Activated CD4-positive, alpha-beta T cell treated with anti-CD3 and anti-CD28 coated beads, Interleukin-2, amount 50 U/mL, for 16 hours (primary cell): ENCODE measurements at regions not wholly inside any gene's neighbourhood (a gene's known extent, or its start where the extent isn't known, plus 50 kb on each side); places are given as distances from the start of the nearest gene placed in this dataset.

Experiments
- DNase-seq: peaks from one replicate; pipeline ENCODE4 v3.0.0-alpha.2; 2020

DNA sequence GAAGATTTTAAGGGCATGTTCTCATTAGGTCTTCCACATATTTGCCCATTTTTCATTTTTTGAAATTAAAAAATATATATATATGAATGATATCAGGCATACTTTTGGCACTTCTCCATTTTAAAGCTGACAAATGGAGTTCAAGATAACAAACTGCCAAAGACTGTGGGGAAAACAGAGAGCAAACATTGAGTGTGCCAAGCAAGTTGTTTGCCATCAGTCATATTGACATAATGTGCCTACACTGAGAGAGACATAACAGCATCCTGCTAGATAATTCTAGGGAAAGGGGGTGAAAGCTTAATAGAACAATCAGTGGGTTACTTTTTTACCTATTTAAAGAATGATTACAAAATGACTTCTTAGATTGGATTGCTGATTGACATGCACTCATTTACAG is 529.4 kb upstream of the CXADR start:
- no peak for DNase-seq

- DNase-seq: no peak
These were observed 520.4 kb upstream of the CXADR start for GRCh38 chr21:16992448-16992847.

DNA sequence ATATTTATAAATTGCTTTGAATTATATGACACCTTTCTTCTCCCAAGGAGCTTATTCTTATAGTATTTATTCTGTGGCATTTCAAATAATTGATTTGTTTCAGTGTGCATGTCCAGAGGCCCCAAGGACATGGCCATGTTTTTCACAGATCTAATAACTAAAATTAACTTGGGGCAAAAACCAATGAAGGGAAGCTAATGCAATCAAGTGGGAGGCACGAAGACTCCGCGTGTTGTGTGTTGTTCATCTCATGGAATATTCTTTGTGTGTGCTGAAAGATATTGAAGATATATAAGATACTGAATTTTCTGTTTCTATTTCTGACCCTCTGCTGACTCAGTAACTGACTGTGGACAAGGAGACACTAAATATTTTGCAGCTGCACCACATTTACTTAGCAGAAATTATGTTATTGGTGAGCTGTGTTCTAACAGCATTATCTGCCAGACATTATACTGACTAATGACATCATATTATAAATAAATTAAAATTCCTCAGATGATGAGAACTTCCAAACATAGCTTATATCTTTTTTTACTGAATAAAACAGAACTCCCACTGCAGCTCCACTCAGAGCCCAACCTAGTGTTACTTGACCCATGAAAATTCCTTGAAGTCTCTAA is 519.3 kb upstream of the CXADR start:
- no peak for DNase-seq

DNA sequence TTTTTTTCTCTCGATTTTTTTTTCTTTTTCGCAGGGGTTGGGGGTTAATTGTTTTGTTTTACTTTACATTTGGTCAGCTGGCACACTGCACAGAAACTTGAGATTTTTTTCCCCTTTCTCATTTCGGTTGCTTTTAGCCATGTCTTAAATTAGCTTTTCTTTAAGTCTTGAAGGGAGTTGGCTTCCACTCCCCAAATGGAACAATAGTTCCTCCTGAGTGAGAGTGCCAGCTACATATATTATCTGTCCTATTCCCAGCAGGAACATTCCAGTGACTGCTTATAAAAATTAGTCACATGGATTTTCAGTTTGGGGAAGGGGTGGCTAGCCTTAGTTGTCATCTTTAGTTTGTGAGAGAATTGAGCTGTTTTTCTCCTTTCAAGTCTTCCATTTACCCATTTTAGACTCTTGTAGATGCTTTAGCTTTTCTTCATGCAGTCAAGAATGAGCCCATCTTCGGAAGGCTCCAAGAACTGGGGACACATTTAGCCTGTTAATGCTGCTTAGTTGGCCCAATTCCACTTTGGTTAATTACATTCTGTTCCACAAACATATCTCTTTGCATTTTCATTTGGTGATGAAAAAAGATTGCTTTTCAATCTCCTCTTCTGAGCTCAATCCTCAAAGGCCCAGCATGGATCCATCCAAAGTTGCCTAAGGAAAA is 510.1 kb upstream of the CXADR start:
- no peak for DNase-seq

GRCh38 chr21:17003258-17003615 is 509.6 kb upstream of the CXADR start:
- no peak for DNase-seq

- DNase-seq: no peak
These were observed 509.0 kb upstream of the CXADR start for GRCh38 chr21:17003763-17004373.

GRCh38 chr21:17032141-17032655 is 480.6 kb upstream of the CXADR start:
- no peak for DNase-seq

- no peak for DNase-seq
These were observed 468.1 kb upstream of the CXADR start for GRCh38 chr21:17044696-17045095.

DNA sequence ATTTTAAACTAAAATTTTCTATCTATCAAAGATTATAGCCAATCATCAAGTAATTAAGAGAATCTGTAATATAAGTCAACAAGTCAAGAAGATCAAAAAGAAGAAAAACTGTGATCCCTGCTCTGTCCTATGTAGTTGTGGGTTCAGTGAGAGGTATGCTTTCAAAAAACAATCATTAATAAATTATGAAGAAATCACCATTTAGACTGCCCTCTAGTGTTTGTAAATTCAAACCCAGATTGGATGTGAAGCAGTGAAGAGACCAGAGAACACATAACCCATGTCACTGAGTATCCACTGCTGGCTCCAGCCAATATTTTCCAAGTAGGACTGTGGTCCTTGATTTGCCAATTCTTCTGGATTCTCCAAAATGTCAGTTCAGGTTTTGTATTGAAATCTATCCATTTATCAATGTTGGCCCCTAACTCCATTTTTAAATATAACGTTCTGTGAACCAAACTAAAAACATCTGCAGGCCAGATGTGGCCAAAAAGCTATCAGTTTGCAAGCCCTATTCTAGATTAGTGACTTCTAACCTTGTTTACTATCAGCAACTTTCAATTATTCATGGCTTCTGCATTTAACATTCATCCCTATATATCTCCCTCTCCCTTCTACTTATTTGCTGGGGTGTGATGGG is 467.5 kb upstream of the CXADR start:
- no peak for DNase-seq

DNA sequence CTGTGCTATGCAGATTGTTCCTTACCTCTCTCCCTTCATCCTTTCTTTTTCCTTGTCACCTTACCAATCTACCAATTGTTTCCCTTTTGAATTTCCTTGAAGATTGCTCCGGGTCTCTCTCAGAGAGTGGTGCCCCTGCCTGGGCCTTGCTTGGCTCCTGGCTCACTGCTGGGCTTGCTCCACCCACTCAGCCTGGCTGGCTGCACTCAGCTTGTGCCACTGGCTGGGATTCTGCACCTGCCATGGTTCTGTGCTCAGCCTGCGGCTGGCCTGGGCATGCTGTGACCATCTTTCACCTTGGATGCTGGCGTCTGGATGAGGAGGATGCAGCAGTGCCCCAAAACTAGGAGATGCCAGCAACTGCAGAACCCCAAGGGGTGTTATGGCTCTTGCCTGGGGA is 463.9 kb upstream of the CXADR start:
- DNase-seq: no peak

- no peak for DNase-seq
These were observed 462.7 kb upstream of the CXADR start for GRCh38 chr21:17050156-17050555.

GRCh38 chr21:17050646-17051045 is 462.2 kb upstream of the CXADR start:
- DNase-seq: no peak

DNA sequence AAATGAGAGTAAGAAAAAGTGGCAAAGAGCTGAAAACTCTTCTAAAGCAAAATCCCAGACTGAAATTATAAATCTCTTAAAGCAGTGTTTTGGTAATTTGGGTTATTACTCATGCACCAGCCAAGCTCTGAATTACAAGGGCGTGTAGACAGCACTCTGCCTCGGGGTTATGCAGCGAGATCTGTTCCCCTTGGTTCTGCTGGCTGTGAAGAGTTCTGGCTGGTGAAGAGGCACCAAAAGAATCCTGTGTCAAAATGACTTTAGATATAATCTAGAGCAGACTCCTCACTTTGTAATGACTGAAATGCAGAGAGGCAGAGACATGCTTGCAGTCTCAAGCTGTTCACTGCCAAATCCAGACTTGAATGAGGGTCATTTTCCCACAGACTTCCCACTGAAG is 461.8 kb upstream of the CXADR start:
- DNase-seq: no peak

DNA sequence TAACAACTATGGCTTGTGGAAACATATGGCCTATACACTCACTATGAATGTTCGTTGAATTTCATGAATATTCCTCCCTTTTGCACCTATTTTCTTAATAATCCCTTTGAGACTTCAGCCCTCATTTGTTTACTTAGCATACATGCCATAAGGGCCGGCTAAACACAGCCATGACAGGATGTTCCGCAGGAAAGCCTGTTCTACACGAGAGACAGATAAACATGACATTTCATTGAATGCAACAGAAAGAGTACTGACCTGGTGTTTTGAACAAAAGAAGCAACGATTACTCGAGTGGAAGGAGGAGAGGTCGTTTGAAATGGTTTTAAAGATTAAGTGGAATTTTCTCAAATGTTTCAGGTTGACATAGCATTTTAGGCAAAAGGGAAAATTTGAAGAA is 459.5 kb upstream of the CXADR start:
- DNase-seq: no peak

DNA sequence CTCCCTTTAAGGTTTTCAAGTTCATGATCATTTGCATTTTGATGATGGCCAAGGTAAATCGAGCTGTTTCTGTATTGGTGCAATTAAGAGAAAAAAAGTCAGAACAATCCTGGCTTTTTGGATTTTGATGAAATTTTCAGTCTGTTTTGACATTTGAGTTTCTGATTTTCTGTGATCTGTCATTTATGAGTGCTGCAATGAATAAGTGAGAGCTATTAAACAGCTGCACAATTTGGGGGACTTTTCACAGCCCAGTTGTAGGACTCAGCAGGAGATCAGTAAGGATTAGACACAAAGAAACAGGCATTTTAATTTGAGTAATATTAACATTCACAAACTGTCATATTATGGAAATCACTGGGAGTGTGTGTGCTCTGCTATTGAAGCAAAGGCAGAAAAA is 452.9 kb upstream of the CXADR start:
- DNase-seq: no peak

- no peak for DNase-seq
These were observed 446.8 kb upstream of the CXADR start for GRCh38 chr21:17066006-17066405.

DNA sequence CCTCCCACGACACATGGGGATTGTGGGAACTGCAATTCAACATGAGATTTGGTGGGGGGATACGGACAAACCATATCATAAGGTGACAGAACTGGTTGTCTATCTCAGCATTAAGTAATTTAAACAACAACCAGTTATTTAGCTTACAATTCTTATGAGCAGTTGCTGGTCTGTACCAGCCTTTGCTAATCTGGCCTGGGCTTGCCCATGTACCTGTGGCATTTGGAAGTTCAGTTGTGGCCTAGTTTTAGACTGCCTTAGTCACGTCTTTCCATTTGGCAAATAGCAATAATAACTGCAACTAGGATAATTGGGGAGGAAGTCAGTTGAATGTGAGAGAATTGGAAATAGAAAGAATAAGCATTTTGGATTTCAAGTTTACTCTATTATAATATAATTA is 441.8 kb upstream of the CXADR start:
- DNase-seq: no peak

- no peak for DNase-seq
These were observed 431.6 kb upstream of the CXADR start for GRCh38 chr21:17081193-17081592.

DNA sequence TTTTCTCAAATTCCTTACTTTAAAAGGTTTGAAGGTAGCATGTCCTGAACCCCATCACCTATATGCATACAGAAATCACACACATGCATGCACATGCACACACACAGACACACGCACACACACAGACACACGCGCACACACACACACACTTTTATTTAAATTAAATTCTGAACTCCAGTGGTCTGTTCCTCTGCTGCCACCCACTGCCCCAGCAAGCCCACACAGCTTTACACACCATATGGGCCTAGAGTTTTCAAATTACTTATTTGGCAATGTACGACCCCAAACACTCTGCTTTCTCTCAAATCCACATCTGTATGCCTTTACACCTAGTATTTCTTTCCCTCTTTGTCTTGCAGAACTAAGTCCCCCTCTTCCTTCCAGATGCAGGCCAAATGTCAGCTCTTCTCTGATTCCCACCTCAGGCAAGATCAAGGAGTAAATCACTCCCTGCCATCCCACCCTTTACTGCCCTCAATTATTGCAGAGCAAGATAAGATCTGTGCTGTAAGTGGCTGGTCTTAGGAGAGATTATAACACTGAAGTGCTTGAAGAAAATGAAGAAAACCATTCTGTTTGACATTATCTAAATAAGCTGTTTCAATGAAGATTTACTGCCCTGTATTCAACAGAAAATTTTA is 429.9 kb upstream of the CXADR start:
- DNase-seq: no peak

DNA sequence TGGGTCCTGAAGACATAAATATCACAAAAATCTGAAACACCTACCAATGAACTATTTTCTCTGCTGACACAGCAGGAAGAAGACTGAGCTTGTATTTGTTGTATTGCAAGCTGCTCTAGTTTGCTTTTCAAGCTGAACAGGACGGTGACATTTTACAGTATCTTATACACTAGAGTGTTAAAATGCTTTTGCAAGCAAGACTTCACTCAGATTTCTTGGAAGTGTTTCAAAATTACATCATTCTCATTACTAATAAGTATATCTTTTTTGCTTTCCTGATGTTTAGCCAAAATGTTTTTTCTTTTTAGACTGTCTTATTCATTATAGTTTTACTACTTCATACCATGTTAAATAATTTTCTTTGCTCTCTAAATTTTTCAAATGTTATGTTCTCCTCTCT is 427.1 kb upstream of the CXADR start:
- no peak for DNase-seq

DNA sequence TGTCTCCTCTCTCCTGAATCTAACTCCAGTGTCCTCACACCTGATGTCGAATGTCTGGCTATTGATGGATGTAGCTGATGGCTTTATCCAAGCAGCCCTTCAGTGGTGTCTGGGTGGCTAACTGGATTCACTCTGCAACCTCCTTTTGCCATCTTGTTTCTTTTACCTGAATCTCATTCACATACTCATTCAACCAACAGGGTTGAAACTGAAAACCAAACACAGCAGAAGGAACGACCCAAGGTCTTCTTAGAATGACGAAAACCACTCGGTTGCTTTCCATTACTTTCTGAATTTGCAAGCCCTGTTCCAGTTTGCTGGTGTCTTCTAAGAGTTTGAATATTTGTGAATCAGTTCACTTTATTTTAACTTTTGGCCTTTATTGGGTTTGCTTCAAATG is 424.3 kb upstream of the CXADR start:
- no peak for DNase-seq

GRCh38 chr21:17089091-17089491 is 423.8 kb upstream of the CXADR start:
- no peak for DNase-seq

DNA sequence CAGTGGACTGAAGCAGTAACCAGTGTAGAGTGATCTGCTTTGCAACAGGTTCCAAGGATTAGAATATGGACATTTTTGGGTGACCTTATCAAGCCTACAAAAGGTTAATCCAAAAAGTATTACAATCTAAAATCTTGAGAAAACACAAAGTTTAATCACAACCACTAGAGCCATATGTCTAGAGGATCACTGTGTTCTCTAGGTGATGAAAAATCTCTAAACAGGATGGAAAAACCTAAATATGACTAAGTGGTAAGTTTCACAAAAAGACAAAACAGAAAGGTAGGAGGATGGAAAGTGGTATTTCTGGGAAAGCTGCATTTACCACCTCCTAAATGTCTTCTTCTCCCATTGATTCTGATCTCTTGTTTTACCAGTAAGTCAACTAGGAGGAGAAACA is 411.1 kb upstream of the CXADR start:
- DNase-seq: no peak

DNA sequence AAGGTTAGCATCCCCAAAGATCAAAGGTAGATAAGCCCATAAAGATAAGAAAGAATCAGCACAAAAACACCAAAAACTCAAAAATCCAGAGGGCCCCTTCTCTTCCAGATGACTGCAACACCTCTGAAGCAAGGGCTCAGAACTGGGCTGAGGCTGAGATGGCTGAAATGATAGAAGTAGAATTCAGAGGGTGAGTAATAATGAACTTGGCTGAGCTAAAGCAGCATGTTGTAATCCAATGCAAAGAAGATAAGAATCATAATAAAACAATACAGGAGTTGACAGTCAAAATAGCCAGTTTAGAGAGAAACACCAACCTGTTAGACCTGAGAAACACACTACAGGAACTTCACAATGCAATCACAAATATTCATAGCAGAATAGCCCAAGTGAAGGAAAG is 406.9 kb upstream of the CXADR start:
- DNase-seq: no peak
